Transverse colon (tissue), 4 donors: ENCODE measurements at regions not wholly inside any gene's neighbourhood (a gene's known extent, or its start where the extent isn't known, plus 50 kb on each side); places are given as distances from the start of the nearest gene placed in this dataset.

Experiments
- EP300 ChIP-seq: sonication (generic); formaldehyde crosslinking; IDR thresholded peaks from one replicate; pipeline ENCODE4 v1.6.1; 2017; ENCODE audit warnings: antibody characterized with exemption, low read depth
- POLR2A ChIP-seq: fragments of 450-650 bp; IDR thresholded peaks from one replicate; pipeline ENCODE4 v1.6.1; 2016; ENCODE audit warnings: antibody characterized with exemption, mild to moderate bottlenecking, moderate library complexity
- POLR2AphosphoS5 ChIP-seq, 3 donors: sonication (generic); formaldehyde crosslinking; IDR thresholded peaks; one replicate each; pipeline ENCODE4 v1.6.1; 2016; ENCODE audit warnings: antibody characterized with exemption in 3 of 3
- TF ChIP-seq, protein P1 (sequence below), 5 experiments: fragments of 200-600 bp in 3 of 5; fragments of 450-650 bp in 2 of 5; sonication (generic) in 3 of 5; IDR thresholded peaks; 1 replicate in 2 of 5; 2 replicates in 3 of 5; pipeline ENCODE4 v1.5.1; 2016 to 2017; ENCODE audit warnings: antibody characterized with exemption in 5 of 5, inconsistent platforms in 3 of 5, mild to moderate bottlenecking in 2 of 5, moderate library complexity in 1 of 5

DNA sequence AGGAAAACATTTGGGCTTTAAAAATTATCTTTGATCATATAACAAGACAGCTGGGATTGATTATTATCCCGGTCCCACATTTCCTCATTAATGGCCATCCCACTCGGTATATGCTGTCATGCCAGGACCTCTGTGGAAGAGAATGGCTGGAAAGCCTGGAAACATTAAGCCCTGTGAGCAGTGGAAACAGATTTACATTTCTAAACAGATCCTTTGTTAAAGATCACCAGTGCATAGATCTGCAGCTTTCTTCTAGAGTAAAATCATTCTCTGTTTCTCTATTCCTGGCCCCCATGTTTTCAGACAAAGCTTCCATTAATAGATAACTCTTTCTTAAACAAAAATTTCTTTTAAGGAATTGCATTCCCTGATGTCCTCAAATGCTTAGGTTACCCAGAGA lies 152.2 kb downstream of the CAVIN4 start:
- TF ChIP-seq, protein P1, sequence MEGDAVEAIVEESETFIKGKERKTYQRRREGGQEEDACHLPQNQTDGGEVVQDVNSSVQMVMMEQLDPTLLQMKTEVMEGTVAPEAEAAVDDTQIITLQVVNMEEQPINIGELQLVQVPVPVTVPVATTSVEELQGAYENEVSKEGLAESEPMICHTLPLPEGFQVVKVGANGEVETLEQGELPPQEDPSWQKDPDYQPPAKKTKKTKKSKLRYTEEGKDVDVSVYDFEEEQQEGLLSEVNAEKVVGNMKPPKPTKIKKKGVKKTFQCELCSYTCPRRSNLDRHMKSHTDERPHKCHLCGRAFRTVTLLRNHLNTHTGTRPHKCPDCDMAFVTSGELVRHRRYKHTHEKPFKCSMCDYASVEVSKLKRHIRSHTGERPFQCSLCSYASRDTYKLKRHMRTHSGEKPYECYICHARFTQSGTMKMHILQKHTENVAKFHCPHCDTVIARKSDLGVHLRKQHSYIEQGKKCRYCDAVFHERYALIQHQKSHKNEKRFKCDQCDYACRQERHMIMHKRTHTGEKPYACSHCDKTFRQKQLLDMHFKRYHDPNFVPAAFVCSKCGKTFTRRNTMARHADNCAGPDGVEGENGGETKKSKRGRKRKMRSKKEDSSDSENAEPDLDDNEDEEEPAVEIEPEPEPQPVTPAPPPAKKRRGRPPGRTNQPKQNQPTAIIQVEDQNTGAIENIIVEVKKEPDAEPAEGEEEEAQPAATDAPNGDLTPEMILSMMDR (IDR thresholded peaks at IDR 0.05) = no peak
- TF ChIP-seq EP300 (no peak), POLR2A (no peak), POLR2AphosphoS5 (IDR thresholded peaks at IDR 0.05) (no peak)
